Activated CD4-positive, CD25-positive, alpha-beta regulatory T cell treated with anti-CD3 and anti-CD28 coated beads, Interleukin-2, amount 50 U/mL, for 72 hours (primary cell): ENCODE measurements at regions not wholly inside any gene's neighbourhood (a gene's known extent, or its start where the extent isn't known, plus 50 kb on each side); places are given as distances from the start of the nearest gene placed in this dataset.

Experiments
- DNase-seq: peaks from one replicate; pipeline ENCODE4 v3.0.0; 2021

DNA sequence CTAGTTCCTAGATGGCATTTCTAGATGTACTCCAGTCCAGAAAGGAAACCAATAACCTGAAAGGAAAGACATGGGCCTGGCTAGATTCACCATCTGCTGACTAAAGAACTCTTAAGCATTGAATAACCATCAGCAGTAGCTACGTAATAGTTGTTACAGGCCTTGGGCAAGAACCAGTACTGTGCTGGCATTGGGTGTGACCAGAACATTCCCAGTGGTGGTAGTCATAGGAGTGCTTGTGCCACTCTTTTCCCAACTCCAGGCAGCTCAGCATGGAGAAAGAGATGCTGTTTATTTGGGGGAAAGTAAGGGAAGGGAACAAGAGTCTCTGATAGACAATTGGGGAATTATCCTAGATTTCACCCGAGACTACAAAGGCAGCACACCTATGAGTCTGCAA is 333.3 kb downstream of the SLC16A7 start:
- DNase-seq = no peak

DNA sequence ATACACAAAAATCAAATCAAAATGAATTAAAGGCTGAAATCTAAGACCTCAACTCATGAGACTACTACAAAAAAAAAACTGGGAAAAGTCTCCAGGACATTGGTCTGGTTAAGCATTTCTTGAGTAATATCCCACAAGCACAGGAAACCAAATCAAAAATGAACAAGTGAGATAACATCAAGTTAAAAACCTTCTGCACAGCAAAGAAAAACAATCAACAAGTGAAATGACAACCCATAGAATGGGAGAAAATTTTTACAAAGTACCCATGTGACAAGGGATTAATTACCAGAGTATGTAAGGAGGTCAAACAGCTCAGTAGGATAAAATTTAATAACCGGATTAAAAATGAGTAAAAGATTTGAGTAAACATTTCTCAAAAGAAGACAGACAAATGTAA is 338.7 kb downstream of the SLC16A7 start:
- DNase-seq = no peak

DNA sequence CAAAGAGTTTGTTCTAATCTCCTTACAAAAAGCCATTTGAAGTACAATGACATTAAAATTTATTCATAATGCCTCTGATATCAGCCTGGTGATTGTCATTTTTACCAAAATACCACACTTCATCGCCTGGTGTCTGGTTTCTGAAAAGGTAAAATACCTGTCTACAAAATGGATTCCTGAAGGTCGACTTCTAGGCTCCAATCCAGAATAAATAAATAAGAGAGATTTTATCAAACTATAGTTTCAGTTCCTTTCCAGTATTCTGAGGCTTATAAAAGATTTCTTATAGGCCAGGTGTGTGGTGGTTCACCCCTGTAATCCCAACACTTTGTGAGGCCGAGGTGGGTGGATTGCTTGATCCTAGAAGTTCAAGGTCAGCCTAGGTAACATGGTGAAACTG is 340.7 kb downstream of the SLC16A7 start:
- no peak for DNase-seq

DNA sequence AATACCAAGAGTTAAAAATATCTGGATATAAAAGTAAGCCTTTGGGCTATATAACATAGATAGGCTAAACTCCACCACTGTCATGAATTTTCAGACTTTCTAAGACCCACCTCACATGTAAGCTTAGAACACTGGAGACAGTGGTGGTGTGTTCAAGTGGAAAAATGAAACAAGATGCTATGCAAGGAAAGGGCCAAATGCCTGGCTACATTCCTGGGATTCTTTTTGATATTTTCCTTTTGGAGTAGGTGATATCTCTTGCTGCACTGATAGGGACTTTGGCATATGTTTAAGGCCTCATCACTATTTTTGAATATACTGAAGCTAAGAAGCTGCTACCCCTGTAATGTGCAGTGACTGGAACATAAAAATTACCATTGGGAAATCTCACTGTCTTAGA is 341.3 kb downstream of the SLC16A7 start:
- no peak for DNase-seq

- no peak for DNase-seq
Observed at GRCh38 chr12:59938190-59938962, 342.5 kb downstream of the SLC16A7 start.

DNA sequence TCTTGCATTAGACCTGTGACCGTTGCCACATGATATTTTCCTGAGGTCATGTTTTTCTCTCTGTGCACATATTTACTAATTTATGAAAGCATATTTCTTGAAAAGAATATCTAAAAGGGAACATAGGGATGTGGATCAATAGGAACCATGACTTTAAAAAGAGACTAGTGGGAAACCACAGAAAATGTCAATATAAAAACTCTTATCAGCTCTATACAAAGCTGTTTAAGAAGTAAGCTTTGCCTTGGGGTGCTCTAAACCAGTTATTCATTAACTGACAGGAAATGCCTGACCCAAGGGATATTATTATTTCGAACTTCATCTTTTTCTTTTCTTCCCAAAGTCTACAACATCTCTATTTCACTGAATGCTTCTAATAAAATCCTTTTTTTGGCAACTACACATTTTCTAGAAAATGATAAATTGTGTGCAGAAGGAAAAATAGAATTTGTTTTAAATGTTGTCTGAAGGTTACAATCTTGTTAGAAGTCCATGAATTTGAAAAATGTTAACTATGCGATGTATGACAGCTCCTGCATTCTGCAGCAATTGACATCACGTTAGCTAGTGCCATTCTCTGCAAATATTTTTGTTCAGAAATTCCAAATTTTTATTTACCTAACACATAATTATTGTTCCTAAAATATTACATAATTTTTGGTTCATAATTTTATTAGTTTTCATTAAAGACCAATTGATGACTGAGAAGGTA is 345.0 kb downstream of the SLC16A7 start:
- DNase-seq = no peak

- DNase-seq = no peak
Observed at GRCh38 chr12:59941461-59941860, 345.6 kb downstream of the SLC16A7 start.

DNA sequence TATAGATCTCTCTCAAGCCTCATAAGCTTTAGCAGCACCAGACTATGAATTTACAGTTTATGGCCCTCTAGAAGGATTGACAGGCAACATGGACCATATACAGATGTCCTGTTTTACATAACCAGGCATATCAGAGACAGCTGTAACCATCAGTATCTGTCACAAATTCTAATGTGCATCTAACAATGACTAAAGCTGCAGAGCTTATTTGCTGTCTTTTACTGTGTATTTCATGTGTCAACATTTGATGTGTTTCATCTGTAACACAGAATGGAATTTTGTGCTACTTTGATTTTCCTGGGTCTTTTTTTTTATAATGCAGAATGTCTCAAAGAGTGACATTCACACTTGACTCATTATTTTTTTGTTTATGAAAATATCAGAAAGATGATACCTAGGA is 348.3 kb downstream of the SLC16A7 start:
- no peak for DNase-seq

GRCh38 chr12:59946635-59947034 is 350.8 kb downstream of the SLC16A7 start:
- DNase-seq = no peak

- DNase-seq = no peak
Observed at GRCh38 chr12:59963546-59963945, 367.7 kb downstream of the SLC16A7 start.

GRCh38 chr12:59972905-59973304 is 377.1 kb downstream of the SLC16A7 start:
- DNase-seq = no peak

- no peak for DNase-seq
Observed at GRCh38 chr12:59973515-59973914, 377.7 kb downstream of the SLC16A7 start.

DNA sequence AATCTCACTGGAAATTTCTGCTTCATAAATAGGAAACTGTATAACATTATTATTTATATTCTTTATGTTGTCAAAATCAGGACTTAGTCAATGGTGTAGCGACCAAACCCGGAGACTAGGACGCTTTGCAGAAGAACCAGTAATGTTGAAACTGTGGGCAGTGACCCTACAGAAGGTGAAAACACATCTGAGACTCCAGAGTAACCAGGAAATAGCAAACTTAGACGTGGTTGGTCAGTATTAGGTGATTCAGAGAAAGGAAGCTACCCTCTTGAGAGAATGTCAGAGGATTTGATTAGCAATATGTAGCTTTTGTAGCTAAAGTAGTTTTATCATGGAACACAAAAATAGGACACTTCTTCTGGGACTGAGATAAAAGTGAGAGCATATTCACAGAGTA is 381.9 kb downstream of the SLC16A7 start:
- no peak for DNase-seq

- DNase-seq = no peak
Observed at GRCh38 chr12:59980476-59980875, 384.6 kb downstream of the SLC16A7 start.

DNA sequence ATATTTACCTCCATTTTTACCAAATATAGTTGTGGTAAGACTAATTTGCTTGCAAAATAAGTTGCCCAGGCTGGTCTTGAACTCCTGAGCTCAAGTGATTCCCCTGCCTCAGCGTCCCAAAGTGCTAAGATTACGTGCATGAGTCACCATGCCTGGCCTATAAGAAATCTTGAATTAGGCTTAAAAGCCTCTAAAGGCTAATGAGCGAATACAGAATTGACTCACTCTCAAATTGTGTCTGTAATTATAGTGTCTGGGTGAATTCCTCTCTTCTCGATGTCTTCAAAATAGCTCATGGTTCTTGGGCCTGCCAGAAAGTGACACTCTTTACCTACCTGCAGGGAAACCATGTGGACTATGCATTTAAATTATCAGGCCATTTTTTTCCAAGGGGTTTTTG is 403.5 kb downstream of the SLC16A7 start:
- no peak for DNase-seq

- no peak for DNase-seq
Observed at GRCh38 chr12:60010486-60010885, 414.7 kb downstream of the SLC16A7 start.

DNA sequence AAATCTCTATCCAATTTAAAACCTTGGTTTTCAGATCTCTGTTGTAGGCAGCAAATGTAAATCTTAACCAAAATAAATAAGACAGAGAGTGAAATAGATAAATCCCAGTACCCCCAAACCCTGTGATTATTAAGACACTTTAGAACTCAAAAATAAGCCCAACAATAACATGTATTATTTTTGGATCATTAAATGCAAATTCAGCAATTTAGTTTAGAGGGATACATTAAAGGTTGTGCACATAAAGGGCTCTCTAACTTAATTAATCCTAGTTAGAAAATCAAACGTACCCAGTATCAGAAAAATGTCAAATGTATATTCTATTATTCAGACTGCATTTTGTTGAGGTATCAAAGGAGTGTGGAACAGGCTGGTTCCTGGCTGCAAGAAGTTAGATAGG is 416.8 kb downstream of the SLC16A7 start:
- no peak for DNase-seq

DNA sequence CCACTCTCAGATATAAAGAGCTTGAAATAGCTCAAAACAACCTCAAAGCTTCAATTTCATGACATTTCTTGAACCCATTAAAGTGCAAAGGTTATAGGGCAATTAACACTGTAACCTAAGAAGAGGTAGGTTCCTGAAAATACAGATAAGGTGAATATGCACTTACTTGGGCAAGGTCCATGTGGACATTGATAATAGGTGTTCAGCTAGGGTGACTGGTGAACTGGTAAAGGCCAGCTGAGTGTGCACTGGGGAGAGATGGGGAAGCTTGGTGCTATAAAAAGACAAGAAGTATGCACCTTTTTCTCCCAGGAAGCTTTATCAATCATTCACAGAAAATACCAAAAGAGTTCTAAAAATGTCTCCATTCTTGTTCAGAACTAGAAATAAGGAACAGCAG is 418.6 kb downstream of the SLC16A7 start:
- no peak for DNase-seq

- DNase-seq = no peak
Observed at GRCh38 chr12:60020068-60020467, 424.2 kb downstream of the SLC16A7 start.

DNA sequence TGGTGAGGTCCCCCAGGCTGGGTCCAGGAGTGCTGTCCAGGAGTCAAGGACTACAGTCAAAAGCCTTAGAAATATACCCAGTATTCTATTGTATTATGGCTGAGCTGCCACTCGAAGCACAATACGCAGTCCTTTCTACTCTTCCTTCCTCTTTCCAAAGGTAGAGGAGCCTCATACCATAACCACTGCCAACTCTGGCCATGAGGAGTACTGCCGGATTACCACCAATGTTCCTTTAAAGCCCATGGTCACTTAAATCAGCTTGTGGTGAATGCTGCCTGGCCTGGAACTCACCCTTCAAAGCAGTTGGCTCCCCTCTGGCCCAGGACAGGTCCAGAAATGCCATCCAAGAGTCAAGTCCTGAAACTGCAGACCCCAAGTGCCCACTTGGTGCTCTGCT is 425.4 kb downstream of the SLC16A7 start:
- no peak for DNase-seq

DNA sequence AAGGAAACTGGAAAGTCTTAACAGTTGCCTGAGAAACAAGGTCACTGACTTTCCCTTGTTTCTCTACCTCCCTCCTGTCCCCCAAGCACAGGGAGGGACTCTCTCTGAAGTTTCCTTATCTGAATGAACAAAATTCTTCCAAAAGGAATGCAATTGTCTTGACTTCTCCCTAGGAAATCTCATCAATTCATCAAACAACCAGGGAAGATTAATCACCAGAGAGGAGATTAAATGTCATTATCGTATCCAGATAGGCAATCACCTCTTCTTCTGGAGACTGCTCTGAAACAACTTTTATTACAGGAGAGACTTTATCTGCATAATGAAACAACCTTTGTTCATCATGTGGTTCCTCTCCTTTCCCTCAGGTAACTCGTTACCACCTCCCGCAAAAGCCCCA is 431.4 kb downstream of the SLC16A7 start:
- DNase-seq = no peak

GRCh38 chr12:60034147-60034546 is 438.3 kb downstream of the SLC16A7 start:
- DNase-seq = no peak

DNA sequence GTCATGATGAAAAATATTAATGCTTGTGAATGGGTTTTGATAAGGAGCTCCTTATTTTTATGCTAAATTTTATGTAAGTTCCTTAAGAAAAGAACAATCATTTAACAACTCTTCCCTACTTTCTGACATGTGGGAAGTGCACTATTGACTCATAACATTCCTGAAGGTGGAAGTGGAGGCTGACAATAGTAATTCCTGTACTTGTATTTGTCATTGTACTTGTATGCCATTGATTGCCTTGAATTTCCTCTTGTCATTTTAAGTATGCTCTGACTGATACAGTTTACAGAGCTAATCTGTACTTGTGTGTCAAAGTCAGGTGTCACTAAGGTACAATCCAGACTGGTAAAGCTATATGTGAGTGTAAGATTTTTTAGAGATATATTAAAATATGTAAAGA is 440.0 kb downstream of the SLC16A7 start:
- DNase-seq = no peak

- no peak for DNase-seq
Observed at GRCh38 chr12:60042835-60043234, 447.0 kb downstream of the SLC16A7 start.

- no peak for DNase-seq
Observed at GRCh38 chr12:60043236-60043635, 447.4 kb downstream of the SLC16A7 start.
